GM21717 (cell line): ENCODE measurements at regions not wholly inside any gene's neighbourhood (a gene's known extent, or its start where the extent isn't known, plus 50 kb on each side); places are given as distances from the start of the nearest gene placed in this dataset.
A peak's percentile ranks its signal among the peaks of the same experiment; 100 is the strongest.
"Not testable (repeated sequence)": the region's sequence is repeated elsewhere in the genome, so short reads cannot be mapped to it uniquely, and the experiment has no call there.

Experiments used
- ATAC-seq: cut with Tn5 transposase; IDR thresholded peaks from one replicate; pipeline ENCODE4 v1.9.1; 2021; ENCODE audit warnings: mild to moderate bottlenecking, moderate library complexity; ENCODE audit not compliant: unreplicated experiment

GRCh38 chr4:138408758-138409157, 166.6 kb upstream of the SLC7A11 start:
- no peak for ATAC-seq

DNA sequence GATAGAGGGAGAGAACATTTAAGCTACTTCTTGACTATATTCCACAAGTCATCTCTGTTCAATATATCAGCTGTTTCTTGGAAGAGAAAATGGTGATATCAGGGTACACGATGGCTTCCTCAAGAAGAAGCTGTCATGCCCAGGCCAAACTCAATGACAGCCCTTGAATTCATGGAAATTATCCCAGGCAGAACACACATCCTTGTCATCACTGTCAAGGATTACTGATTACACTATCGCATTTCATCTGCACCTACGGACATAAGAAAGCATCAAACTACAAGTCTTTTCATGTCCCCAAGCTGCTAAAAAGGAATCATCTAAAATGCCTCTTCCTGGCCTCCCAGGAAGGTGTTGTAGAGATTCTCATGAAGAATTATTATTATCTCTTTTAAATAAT, 165.2 kb upstream of the SLC7A11 start:
- no peak for ATAC-seq

GRCh38 chr4:138406876-138407275, 164.7 kb upstream of the SLC7A11 start:
- ATAC-seq: no peak

DNA sequence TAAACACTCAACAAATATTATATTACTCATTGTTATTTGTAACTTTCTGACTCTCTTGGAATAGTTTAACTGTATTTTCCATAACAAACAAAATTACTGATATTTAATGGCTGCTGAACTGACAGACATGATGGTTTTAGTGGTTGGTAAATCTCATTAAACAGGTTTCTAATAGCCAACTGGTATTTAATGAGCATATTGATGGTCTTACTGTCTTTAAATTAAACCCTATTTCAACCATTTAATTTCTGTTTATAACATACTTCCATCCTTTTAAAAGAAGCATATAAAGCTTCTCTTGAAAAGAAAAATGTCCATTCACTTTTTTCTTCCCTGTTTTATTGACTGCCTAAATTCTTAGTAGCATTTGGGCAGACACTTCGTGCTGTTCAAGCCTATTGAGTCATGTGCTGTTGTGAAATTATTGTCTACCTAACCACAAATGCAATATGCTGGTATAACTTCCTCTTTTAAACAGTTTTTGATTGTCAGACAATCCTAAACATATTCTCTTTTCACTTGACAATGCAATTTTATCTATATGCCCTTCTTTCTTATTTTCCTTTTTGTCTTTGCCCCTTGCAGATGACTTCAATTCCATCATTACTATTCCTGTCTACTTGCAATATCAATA, 163.9 kb upstream of the SLC7A11 start:
- peak; percentile 77 for ATAC-seq

DNA sequence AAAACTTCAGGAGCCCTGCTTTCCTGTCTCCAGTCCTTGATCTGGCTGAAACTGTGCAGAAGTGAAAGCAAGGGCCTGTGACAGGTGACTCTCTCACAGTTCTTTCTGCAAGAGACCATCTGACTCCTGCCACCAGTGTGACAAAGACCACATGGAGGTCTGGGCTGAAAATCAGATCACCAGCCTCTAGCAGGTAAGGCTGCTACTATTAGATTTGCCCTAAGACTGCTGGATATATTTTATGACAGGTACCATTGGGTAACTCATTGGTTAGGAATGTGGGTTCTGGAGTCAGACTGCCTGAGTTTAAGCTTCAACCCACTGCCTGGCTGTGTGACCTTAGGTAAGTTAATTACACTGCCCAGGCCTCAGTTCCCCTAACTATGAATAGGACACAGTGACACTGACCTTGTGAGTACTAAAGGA, 163.3 kb upstream of the SLC7A11 start:
- peak; percentile 84 for ATAC-seq

DNA sequence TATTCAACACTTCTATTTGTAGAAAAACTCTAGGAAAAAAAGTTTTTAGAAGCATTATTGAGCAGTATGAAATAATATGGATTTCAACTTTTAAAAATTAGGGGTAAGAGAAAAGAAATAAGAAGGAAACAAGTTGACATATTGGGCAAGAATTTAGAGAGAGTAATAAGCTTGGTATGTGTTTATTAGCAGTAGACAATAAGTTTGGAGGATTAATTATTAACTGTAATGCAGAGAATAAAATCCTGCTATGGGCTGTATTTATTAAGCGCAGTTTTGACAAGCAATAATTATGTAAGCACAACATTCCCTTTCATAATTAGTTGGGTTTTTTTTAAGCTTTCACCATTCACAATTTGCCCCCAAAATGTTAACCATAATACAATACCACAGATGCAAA, 162.7 kb upstream of the SLC7A11 start:
- no peak for ATAC-seq

DNA sequence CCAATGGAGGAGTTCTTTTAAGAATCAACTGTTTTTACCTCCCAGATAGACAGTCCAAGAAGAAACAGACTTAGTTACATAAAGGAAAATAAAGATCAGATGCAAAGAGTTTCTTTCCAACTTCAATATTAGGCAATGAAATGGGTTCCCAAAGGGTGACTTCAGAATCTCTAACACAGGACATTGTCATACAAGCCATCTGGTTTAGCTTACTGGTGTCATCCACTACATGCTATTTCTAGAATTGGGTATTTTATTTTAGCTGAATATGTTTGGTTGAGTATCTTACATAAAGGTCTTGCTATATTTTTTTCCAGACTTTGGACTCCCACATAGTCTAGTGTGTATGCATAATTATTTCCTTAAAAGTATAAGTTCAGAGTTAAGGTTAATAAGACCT, 162.1 kb upstream of the SLC7A11 start:
- no peak for ATAC-seq

DNA sequence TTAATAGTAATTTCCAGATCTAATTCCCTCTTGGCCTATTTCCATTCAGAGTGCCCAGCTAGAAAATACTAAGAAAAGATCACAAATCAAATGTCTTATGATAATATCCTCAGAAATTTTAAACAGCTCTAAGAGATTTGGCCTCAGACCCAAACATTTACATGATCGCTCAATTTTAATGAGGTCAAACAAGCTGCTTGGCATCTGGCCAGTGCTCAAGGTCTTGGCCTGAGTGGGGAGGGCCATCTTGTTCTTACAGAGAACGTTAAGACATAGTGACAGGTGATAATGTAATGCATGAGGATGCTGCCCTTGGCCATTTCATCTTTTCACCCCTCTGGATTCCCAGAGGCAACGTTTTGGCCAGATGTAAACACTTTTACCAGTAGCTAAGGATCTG, 159.2 kb upstream of the SLC7A11 start:
- ATAC-seq: no peak

DNA sequence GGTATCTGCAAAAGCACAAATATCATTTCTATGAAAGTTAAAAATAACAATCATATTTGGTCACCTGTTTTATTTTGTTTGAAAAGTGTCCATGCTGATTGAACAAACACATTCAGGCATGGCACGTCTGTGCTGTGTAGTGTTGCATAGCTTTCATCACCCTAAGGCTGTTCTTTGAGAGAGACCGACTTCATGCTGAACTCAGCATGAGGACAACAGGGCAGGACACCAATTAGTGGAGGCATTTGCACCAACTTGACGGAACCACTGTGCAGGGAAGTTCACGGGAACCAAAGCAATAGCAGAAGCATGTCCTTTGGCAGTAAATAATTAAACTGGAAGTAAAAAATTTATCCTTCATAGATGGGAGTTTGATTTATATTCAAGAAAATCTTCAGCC, 158.4 kb upstream of the SLC7A11 start:
- no peak for ATAC-seq

DNA sequence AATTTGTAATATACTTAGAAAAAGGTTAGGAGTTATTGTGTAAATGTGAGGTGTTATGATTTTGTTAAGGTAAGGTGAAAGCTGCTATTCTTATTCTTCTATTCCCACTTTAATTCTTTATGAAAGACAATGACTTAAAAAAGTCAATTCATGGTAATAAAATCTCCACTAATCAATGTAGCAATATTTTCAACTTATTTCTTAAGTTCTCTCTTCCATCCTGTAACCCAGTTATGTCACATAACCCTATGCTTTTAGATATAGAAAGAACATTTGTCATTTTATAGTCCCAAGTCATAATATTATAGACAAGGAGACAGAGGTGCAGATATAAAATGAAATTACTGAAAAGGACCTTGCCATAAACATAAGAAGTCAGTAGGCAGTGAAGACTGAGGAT, 157.9 kb upstream of the SLC7A11 start:
- no peak for ATAC-seq

- ATAC-seq: no peak
Measured at GRCh38 chr4:138399081-138399480, 156.9 kb upstream of the SLC7A11 start.

- ATAC-seq: no peak
Measured at GRCh38 chr4:138398322-138398721, 156.2 kb upstream of the SLC7A11 start.

GRCh38 chr4:138393886-138394610, 151.9 kb upstream of the SLC7A11 start:
- ATAC-seq: no peak

- ATAC-seq: peak; percentile 69
Measured at GRCh38 chr4:138392751-138393308, 150.7 kb upstream of the SLC7A11 start.

DNA sequence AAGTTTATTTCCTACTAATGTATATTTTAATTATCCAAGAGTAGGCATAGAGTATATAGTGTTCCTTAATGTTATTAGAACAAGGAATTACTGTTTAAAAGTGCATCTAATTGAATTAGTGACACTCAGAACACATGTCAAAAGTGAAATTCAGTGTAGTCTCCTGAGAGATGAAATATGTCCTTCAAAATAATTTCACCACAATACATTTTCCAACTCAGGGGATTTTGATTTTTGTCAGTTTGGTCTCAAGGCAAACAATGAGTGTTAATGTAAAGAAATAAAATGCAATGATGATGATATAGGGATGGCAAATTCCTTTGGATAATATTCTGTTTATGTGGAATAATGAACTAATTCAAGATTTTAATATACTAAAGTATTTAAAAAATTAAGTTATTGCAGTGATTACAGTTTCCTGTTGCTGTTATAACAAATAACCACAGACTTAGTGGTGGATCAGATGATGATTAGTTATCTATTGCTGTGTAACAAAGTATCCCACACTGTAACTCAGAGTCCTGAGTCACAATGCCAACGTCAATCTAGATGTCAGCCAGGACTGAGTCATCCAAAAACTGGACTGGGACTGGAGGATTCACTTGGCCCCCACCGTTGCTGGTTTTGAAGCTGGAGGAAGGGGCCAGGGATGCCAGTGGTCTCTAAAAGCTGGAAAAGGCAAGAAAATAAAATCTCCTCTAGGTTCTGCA, 148.0 kb upstream of the SLC7A11 start:
- no peak for ATAC-seq

- no peak for ATAC-seq
Measured at GRCh38 chr4:138374947-138375346, 132.8 kb upstream of the SLC7A11 start.

GRCh38 chr4:138367942-138368341, 125.8 kb upstream of the SLC7A11 start:
- ATAC-seq: no peak

- ATAC-seq: not testable (repeated sequence)
Measured at GRCh38 chr4:138352446-138352845, 110.3 kb upstream of the SLC7A11 start.

- ATAC-seq: peak; percentile 67
Measured at GRCh38 chr4:138348055-138348454, 105.9 kb upstream of the SLC7A11 start.

DNA sequence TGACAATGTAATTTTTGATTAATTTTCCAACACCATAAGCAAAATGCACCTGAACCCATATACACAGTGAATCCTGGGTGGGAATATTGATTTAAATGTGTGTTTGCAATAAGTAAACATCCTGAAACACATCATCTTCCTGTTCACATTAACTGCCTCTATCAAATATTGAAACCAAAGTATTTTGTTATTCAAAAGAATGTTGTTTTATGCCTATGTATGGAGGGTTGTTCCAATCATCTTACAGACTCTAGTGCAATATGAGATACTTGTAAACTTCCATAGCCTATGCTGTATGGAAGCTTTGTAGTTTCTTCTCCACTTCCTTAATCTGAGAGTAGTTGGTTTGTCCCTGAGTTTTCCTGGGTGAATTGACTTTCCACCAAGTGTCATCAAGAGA, 105.4 kb upstream of the SLC7A11 start:
- ATAC-seq: no peak

GRCh38 chr4:138344851-138345250, 102.7 kb upstream of the SLC7A11 start:
- ATAC-seq: no peak

- no peak for ATAC-seq
Measured at GRCh38 chr4:138344054-138344453, 101.9 kb upstream of the SLC7A11 start.
